ENCODE measurements at regions not wholly inside any gene's neighbourhood (a gene's known extent, or its start where the extent isn't known, plus 50 kb on each side); places are given as distances from the start of the nearest gene placed in this dataset.

DNA sequence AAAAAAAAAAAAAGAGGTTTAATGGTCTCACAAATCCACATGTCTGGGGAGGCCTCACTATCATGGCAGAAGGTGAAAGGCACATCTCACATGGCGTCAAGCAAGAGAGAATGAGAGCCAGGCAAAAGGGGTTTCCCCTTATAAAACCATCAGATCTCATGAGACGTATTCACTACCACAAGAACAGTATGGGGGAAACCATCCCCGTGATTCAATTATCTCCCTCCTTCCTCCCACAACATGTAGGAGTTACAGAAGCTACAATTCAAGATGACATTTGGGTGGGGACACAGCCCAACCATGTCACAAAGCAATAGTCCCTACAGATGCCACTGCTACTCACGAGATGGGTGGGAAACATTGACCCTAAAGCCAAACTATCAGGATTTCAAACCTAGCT lies 392.7 kb upstream of the ID2 start:
- no peaks in the 10 kb centered on the region for H3K36me3 ChIP-seq
- H3K9me3 ChIP-seq: no peaks in the 10 kb centered on the region
- intact Hi-C loops (cut with DNase I; ENCODE audit: low total_unique reads): no loop called here
- WGBS, 5 donors: 86 to 96% (median 90%) methylated on average over 4 of the region's 4 CpGs
- DNase-seq: no peak
- peaks cover 0 to 8% (median 2%) of the 10 kb centered on the region in 4 donors for H3K4me1 ChIP-seq
- TF ChIP-seq POLR2AphosphoS5 (IDR thresholded peaks at IDR 0.05) (no peak), EP300 (IDR thresholded peaks at IDR 0.05) (no peak), POLR2A (IDR thresholded peaks at IDR 0.05) (no peak)
- TF ChIP-seq, protein P1, sequence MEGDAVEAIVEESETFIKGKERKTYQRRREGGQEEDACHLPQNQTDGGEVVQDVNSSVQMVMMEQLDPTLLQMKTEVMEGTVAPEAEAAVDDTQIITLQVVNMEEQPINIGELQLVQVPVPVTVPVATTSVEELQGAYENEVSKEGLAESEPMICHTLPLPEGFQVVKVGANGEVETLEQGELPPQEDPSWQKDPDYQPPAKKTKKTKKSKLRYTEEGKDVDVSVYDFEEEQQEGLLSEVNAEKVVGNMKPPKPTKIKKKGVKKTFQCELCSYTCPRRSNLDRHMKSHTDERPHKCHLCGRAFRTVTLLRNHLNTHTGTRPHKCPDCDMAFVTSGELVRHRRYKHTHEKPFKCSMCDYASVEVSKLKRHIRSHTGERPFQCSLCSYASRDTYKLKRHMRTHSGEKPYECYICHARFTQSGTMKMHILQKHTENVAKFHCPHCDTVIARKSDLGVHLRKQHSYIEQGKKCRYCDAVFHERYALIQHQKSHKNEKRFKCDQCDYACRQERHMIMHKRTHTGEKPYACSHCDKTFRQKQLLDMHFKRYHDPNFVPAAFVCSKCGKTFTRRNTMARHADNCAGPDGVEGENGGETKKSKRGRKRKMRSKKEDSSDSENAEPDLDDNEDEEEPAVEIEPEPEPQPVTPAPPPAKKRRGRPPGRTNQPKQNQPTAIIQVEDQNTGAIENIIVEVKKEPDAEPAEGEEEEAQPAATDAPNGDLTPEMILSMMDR (IDR thresholded peaks at IDR 0.05): no peak
- no peak overlapping the region for H3K27ac ChIP-seq
- H3K4me3 ChIP-seq: no peak overlapping the region
- H3K27me3 ChIP-seq: no peaks in the 10 kb centered on the region

DNA sequence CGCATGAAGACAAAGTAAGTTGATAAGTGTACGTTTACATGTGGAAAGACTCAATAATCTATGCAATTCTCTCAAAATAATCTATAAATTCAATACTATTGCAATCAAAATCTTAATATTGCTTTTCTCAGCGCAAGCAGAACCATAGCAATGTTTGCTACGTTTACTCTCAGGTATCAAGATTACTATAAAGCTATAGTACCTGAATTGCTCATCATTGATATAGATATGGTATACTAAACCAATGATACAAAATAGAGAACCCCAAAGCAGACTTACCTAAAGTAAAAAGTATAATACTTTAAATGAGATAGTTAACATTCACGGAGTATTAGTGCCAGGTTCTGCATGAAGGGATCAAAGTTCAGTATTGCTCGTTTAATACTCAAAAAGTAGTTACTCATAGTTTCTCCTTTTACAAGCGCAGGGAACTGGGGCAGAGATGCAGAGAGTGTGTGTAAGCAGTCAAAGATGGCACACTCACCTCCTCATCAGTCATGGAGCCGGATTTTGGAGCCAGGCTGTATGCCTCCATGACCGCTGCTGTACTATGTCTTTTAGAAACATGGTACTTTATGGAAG lies 391.0 kb upstream of the ID2 start:
- intact Hi-C loops (cut with DNase I; ENCODE audit: low total_unique reads): no loop called here
- H3K27me3 ChIP-seq: no peaks in the 10 kb centered on the region
- TF ChIP-seq POLR2AphosphoS5 (IDR thresholded peaks at IDR 0.05) (no peak), EP300 (IDR thresholded peaks at IDR 0.05) (no peak), POLR2A (IDR thresholded peaks at IDR 0.05) (no peak)
- TF ChIP-seq, protein P1 (IDR thresholded peaks at IDR 0.05): no peak
- no peaks in the 10 kb centered on the region for H3K36me3 ChIP-seq
- no peak overlapping the region for H3K27ac ChIP-seq
- WGBS, 5 donors: 76 to 86% (median 82%) methylated on average over 9 of the region's 9 CpGs
- H3K9me3 ChIP-seq: no peaks in the 10 kb centered on the region
- H3K4me1 ChIP-seq: peaks cover 0 to 8% (median 2%) of the 10 kb centered on the region in 4 donors
- no peak overlapping the region for H3K4me3 ChIP-seq
- no peak for DNase-seq

DNA sequence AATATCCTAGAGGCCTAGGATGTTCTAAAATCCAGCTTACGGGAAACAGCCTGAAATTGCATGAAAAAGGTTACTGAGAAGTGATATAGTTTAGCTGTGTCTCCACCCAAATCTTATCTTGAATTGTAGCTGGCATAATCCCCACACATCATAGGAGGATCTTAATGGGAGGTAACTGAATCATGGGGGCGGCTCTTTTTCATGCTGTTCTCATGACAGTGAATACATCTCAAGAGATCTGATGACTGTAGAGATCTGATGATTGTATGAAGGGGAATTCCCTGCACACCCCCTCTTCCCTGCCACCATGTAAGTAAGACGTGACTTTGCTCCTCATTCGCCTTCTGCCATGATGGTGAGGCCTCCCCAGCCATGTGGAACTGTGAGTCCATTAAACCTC lies 385.6 kb upstream of the ID2 start:
- Histone ChIP-seq H3K4me3 (no peak overlapping the region), H3K4me1 (peaks cover 0 to 4% (median 0%) of the 10 kb centered on the region in 4 donors), H3K36me3 (no peaks in the 10 kb centered on the region), H3K27ac (no peak overlapping the region), H3K9me3 (no peaks in the 10 kb centered on the region), H3K27me3 (no peaks in the 10 kb centered on the region)
- WGBS, 5 donors: 92 to 94% (median 94%) methylated on average over 4 of the region's 4 CpGs
- no peak for DNase-seq
- TF ChIP-seq EP300 (IDR thresholded peaks at IDR 0.05): no peak
- no peak for TF ChIP-seq POLR2AphosphoS5 (IDR thresholded peaks at IDR 0.05)
- TF ChIP-seq, protein P1 (IDR thresholded peaks at IDR 0.05): no peak
- no peak for TF ChIP-seq POLR2A (IDR thresholded peaks at IDR 0.05)
- intact Hi-C loops (cut with DNase I; ENCODE audit: low total_unique reads): no loop called here

DNA sequence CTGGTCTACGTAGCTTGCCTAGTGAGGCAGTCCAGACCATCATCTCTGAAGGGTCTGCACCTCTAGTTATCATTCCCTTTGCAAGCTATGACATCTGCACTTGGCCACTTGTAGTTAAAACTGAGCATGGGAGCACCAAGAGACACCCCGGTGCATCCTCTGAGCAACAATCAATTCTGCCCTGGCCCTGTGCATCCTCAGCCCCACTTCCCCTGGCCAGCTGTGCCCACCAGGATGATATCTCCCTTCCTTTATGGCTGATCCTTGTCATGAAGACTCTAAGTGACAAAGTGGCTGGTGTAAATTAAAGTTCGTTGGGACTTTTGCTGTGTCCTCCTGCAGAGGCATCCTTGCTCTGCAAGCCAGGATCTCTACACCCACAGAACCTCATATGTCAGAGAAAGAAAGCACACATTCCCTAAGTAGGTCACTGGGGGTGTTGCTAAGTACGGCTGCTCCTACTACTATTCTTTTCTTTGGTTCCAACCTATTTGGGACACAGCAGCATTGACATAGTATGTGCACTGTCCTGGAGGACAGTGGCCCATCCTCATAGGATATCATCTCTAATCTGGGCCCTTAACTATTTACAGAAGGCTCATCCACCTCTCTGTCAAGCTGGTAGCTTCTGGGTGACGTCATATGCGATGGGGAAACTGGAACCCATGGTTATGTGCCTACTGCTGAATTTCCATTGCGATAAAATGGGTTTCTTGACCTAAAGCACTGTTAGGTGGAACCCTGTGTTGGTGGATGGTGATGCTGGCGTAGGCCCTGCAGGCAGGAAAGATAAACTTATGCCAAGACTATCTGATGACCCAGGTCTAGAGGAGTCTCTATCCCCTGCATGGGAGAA lies 384.3 kb upstream of the ID2 start:
- intact Hi-C loops (cut with DNase I; ENCODE audit: low total_unique reads): no loop called here
- DNase-seq: no peak
- no peak overlapping the region for H3K27ac ChIP-seq
- H3K9me3 ChIP-seq: no peaks in the 10 kb centered on the region
- H3K4me1 ChIP-seq: peaks cover 0 to 12% (median 5%) of the 10 kb centered on the region in 4 donors
- no peaks in the 10 kb centered on the region for H3K36me3 ChIP-seq
- H3K27me3 ChIP-seq: no peaks in the 10 kb centered on the region
- TF ChIP-seq POLR2A (IDR thresholded peaks at IDR 0.05): no peak
- no peak for TF ChIP-seq EP300 (IDR thresholded peaks at IDR 0.05)
- TF ChIP-seq, protein P1 (IDR thresholded peaks at IDR 0.05): no peak
- no peak for TF ChIP-seq POLR2AphosphoS5 (IDR thresholded peaks at IDR 0.05)
- 96 to 97% (median 96%) methylated on average over 8 of the region's 8 CpGs for WGBS, 5 donors
- no peak overlapping the region for H3K4me3 ChIP-seq
